ENCODE measurements at regions not wholly inside any gene's neighbourhood (a gene's known extent, or its start where the extent isn't known, plus 50 kb on each side); places are given as distances from the start of the nearest gene placed in this dataset.

GRCh38 chr7:116434820-116435341 lies 64.7 kb upstream of the CAV2 start:
- no peaks in the 10 kb centered on the region for H3K36me3 Mint-ChIP-seq (ENCODE audit: low read depth)
- Histone ChIP-seq H3K4me1 (ENCODE audit: insufficient read depth) (no peaks in the 10 kb centered on the region), H3F3A (replicated peaks; ENCODE audit: low read depth) (no peaks in the 10 kb centered on the region), H3K27ac (ENCODE audit: low read depth) (no peak overlapping the region), H3K9me2 (ENCODE audit: insufficient read depth) (no peaks in the 10 kb centered on the region), H2AFZ (no peak overlapping the region), H3K36me3 (ENCODE audit: insufficient read depth) (no peaks in the 10 kb centered on the region), H3K4me3 (no peak overlapping the region), H3K27me3 (ENCODE audit: insufficient read depth) (no peaks in the 10 kb centered on the region), H4K20me1 (replicated peaks; ENCODE audit: insufficient read depth) (no peaks in the 10 kb centered on the region), H3K79me2 (replicated peaks; ENCODE audit: insufficient read depth) (no peaks in the 10 kb centered on the region), H3K4me2 (no peak overlapping the region)
- H3K4me1 Mint-ChIP-seq = no peaks in the 10 kb centered on the region
- no peak overlapping the region for H3K4me3 Mint-ChIP-seq
- ATAC-seq = no peak
- no peaks in the 10 kb centered on the region for H3K9me3 Mint-ChIP-seq
- DNase-seq (ENCODE audit: low spot score) = no peak
- peaks cover 2% of the 10 kb centered on the region for H3K27me3 Mint-ChIP-seq (ENCODE audit: insufficient read depth, low read depth, poor library complexity)
- TF ChIP-seq CTCF (conservative IDR thresholded peaks at IDR 0.05; ENCODE audit: low read depth in 2 of 2) (no peak), CREB1 (CRISPR knock-in tag; IDR thresholded peaks at IDR 0.05; ENCODE audit: low read depth) (no peak), ZNF331 (CRISPR knock-in tag; IDR thresholded peaks at IDR 0.05; ENCODE audit: low read depth) (no peak)
- H3K27ac Mint-ChIP-seq = no peak overlapping the region

- Histone ChIP-seq H4K20me1 (replicated peaks; ENCODE audit: insufficient read depth) (no peaks in the 10 kb centered on the region), H3K4me1 (ENCODE audit: insufficient read depth) (no peaks in the 10 kb centered on the region), H2AFZ (no peak overlapping the region), H3K4me3 (no peak overlapping the region), H3K36me3 (ENCODE audit: insufficient read depth) (no peaks in the 10 kb centered on the region), H3K27me3 (ENCODE audit: insufficient read depth) (no peaks in the 10 kb centered on the region), H3K27ac (ENCODE audit: low read depth) (no peak overlapping the region), H3K9me2 (ENCODE audit: insufficient read depth) (no peaks in the 10 kb centered on the region), H3F3A (replicated peaks; ENCODE audit: low read depth) (no peaks in the 10 kb centered on the region), H3K79me2 (replicated peaks; ENCODE audit: insufficient read depth) (no peaks in the 10 kb centered on the region), H3K4me2 (no peak overlapping the region)
- peaks cover 2% of the 10 kb centered on the region for H3K27me3 Mint-ChIP-seq (ENCODE audit: insufficient read depth, low read depth, poor library complexity)
- DNase-seq (ENCODE audit: low spot score) (no peak), ATAC-seq (no peak)
- H3K4me1 Mint-ChIP-seq = no peaks in the 10 kb centered on the region
- H3K27ac Mint-ChIP-seq = no peak overlapping the region
- no peak overlapping the region for H3K4me3 Mint-ChIP-seq
- no peaks in the 10 kb centered on the region for H3K9me3 Mint-ChIP-seq
- no peaks in the 10 kb centered on the region for H3K36me3 Mint-ChIP-seq (ENCODE audit: low read depth)
- TF ChIP-seq ETS1 (IDR thresholded peaks at IDR 0.05) (no peak), CTCF (conservative IDR thresholded peaks at IDR 0.05; ENCODE audit: low read depth in 2 of 2) (no peak), EZH2phosphoT487 (IDR thresholded peaks at IDR 0.05; ENCODE audit: unreplicated experiment) (no peak), ZNF331 (CRISPR knock-in tag; IDR thresholded peaks at IDR 0.05; ENCODE audit: low read depth) (no peak), ZNF114 (CRISPR knock-in tag; IDR thresholded peaks at IDR 0.05) (no peak), ZNF462 (CRISPR knock-in tag; IDR thresholded peaks at IDR 0.05) (no peak), STAT1 (IDR thresholded peaks at IDR 0.05; ENCODE audit: unreplicated experiment) (no peak), JUNB (IDR thresholded peaks at IDR 0.05; ENCODE audit: unreplicated experiment) (no peak), EZH2 (IDR thresholded peaks at IDR 0.05; ENCODE audit: low read depth, unreplicated experiment) (no peak)
Observed at GRCh38 chr7:116436305-116436826, 63.2 kb upstream of the CAV2 start.

Data from GM23338 (cell line).